ENCODE measurements at regions not wholly inside any gene's neighbourhood (a gene's known extent, or its start where the extent isn't known, plus 50 kb on each side); places are given as distances from the start of the nearest gene placed in this dataset.
A peak's percentile ranks its signal among the peaks of the same experiment; 100 is the strongest.

DNA sequence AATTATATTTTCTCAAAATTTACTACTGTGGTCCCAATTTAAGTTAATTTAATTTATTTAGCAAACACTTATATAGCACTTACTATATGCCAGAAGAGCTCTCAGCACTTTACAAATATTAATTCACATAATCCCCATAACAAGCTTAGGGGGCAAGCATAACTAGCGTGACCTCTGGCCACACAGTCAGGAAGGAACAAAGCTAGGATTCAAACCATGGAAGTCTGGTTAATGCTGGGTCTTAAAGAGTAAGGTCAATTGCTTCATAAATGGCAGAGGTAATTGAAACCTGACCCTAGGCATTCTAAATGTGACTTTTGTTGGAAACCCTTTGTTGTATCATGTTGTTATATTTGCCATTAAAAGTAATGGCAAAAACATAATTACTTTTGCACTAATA is 279.5 kb upstream of the EMCN start:
- no peak for DNase-seq (ENCODE audit: insufficient read length)
- no peak for FAIRE-seq
- TF ChIP-seq TAF1 (IDR thresholded peaks at IDR 0.05; ENCODE audit: borderline replicate concordance, low read depth, low read length) (no peak), POLR2AphosphoS5 (IDR thresholded peaks at IDR 0.05; ENCODE audit: low read depth, low read length) (no peak), POLR2A (IDR thresholded peaks at IDR 0.05; ENCODE audit: low read depth, low read length) (no peak)

DNA sequence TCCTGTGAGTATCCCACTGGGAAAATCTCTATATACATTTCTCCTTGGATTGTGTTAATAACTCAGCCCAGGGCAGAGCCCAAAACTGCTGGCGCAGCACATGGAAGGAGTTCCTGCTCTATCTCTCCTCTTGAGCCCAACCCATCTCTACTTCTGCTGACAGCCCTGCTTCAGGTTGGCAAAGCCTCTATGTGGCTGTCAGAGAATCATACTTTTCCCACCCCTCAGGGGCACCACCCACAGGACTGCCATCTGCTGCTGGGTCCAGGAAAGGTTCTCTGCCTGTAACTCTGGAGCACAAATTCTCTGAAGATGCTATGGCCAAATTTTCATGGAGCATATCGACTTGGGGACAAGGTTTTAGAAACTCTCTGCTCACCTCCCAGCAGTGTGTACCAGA is 278.5 kb upstream of the EMCN start:
- TF ChIP-seq TAF1 (IDR thresholded peaks at IDR 0.05; ENCODE audit: borderline replicate concordance, low read depth, low read length), result no peak
- TF ChIP-seq POLR2A (IDR thresholded peaks at IDR 0.05; ENCODE audit: low read depth, low read length), result no peak
- TF ChIP-seq POLR2AphosphoS5 (IDR thresholded peaks at IDR 0.05; ENCODE audit: low read depth, low read length), result no peak
- no peak for FAIRE-seq
- DNase-seq (ENCODE audit: insufficient read length), result no peak

DNA sequence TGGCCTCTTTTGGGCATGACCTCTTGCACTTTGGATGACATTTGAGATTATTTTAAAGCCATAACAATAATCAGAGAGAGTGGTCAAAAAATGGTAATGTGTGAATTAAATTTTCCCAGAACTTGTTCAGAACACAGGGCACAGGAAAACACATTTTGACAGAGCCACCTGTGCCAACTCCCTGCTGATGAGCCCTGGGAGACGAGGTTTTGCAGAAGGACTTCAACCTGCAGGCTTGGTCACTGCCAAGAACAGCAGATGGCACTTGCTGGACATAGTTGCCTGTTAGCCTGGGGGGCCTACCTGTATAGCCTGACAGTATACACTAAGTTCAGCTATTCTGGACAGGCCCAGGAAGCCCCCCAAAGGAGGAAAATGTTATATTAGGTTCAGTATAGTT is 277.8 kb upstream of the EMCN start:
- no peak for DNase-seq (ENCODE audit: insufficient read length)
- FAIRE-seq, result no peak
- no peak for TF ChIP-seq TAF1 (IDR thresholded peaks at IDR 0.05; ENCODE audit: borderline replicate concordance, low read depth, low read length)
- TF ChIP-seq POLR2A (IDR thresholded peaks at IDR 0.05; ENCODE audit: low read depth, low read length), result no peak
- no peak for TF ChIP-seq POLR2AphosphoS5 (IDR thresholded peaks at IDR 0.05; ENCODE audit: low read depth, low read length)

DNA sequence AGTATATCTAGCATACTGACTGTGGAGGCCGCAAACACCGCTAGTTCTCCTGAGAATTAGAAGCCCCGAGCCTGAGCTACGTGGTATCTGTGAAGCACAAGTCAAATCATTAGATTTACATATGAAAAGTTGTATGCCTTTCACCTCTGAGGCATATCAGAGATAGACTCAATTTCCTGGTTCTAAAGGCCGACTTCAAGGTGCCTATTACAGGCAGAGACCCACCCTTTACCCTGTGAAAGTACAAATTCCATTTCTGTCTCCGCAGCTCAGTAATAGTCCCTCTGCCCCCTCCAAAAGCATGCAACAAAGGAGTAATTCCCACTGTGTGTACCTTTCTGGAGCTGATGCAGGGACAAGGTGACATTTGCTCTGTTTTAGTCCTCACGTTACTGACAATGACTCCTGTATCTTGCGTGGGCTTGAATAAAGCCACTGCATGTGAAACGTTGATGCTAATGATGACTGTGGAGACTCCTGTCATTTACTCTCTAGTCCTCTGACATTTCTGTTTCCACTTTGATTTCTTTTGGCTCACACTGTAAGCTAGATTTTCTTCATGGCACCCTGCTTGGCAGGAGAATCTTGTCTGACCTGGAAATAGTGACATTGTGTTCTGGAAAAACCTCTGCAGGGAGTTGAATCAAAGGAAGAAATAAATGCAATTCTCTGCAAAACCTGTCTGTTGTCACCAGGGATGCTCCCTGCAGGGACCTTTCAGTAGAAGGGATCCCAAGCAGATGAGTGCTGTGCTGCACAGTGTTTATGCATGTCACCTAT is 273.2 kb upstream of the EMCN start:
- FAIRE-seq, result no peak
- DNase-seq (ENCODE audit: insufficient read length), result no peak
- TF ChIP-seq TAF1 (IDR thresholded peaks at IDR 0.05; ENCODE audit: borderline replicate concordance, low read depth, low read length) (no peak), POLR2A (IDR thresholded peaks at IDR 0.05; ENCODE audit: low read depth, low read length) (no peak), POLR2AphosphoS5 (IDR thresholded peaks at IDR 0.05; ENCODE audit: low read depth, low read length) (no peak)

DNA sequence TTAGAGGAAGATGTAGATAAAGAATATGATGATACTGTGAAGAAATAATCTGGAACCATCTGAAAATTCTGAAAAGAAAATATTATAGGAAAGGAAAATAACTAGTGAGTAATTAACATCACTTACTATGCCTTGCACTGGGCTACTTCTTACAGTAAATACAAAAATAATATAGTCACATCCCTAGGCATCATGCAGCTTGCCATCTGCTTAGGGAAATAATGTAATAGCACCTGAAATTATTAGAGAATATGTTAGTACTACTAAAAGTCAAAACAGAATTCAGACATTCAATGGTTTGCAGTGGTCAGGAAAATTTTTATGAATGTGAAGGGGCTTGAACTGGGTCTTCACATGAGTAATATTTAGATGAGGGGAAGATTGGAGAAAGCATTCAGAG is 272.2 kb upstream of the EMCN start:
- FAIRE-seq (no peak), DNase-seq (ENCODE audit: insufficient read length) (no peak)
- TF ChIP-seq POLR2A (IDR thresholded peaks at IDR 0.05; ENCODE audit: low read depth, low read length), result no peak
- TF ChIP-seq POLR2AphosphoS5 (IDR thresholded peaks at IDR 0.05; ENCODE audit: low read depth, low read length), result no peak
- no peak for TF ChIP-seq TAF1 (IDR thresholded peaks at IDR 0.05; ENCODE audit: borderline replicate concordance, low read depth, low read length)

DNA sequence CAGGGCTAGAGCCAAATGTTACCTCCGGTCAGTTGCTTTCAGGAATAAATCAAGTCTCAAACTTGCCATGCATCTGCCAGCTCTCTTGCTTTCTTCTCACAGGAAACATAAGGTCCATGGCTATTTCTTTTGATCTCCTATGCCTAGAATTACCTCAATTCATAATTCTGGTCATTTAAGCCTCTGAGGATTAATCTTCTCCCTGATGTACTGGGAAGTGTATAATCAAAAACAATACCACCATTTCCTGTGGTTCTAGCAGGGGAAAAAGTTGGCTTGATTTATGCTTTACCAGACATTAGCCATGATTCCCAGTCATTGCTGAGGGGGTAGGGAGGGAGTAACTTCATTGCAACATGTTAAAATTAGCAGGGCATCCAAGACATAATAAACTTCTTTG is 268.7 kb upstream of the EMCN start:
- DNase-seq (ENCODE audit: insufficient read length), result no peak
- TF ChIP-seq POLR2A (IDR thresholded peaks at IDR 0.05; ENCODE audit: low read depth, low read length) (no peak), POLR2AphosphoS5 (IDR thresholded peaks at IDR 0.05; ENCODE audit: low read depth, low read length) (no peak), TAF1 (IDR thresholded peaks at IDR 0.05; ENCODE audit: borderline replicate concordance, low read depth, low read length) (no peak)
- no peak for FAIRE-seq

DNA sequence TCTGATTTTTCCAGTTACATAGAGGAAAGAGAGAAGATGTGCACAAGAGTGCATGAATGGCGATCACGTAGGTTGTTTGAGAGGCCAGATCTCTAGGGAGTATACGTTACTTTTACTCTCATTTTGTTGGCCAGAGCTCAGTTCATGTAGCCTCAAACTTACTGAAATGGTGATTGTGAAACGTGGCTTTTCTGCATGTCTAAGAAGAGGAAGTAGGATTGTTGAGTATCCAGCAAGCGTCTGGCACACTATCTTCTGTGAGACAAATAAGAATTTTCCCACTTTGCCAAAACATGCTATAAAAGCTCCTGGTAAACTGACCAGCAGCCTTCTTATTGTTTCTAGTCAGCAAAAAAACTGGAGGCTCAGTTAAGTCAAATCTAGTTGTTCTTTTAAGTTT is 264.5 kb upstream of the EMCN start:
- TF ChIP-seq POLR2AphosphoS5 (IDR thresholded peaks at IDR 0.05; ENCODE audit: low read depth, low read length) (no peak), POLR2A (IDR thresholded peaks at IDR 0.05; ENCODE audit: low read depth, low read length) (no peak)
- FAIRE-seq (no peak), DNase-seq (ENCODE audit: insufficient read length) (no peak)

DNA sequence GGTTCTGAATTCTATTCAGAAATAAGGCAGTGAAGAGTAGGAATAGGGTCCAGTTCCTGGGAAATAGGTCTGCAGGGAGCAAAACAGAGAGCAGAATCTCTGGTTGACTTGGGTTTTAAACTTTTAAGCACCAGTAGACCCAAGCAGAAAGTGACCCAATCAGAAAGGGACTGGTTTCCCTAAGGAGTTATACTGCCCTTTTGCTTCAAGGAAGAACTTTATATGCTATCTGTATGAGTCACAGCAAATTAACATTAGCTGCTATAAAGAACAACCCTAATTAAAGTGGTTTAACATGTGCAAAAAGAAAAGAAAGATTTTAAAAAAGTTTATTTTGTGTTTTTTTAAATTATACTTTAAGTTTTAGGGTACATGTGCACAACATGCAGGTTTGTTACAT is 263.6 kb upstream of the EMCN start:
- TF ChIP-seq POLR2AphosphoS5 (IDR thresholded peaks at IDR 0.05; ENCODE audit: low read depth, low read length), result no peak
- no peak for TF ChIP-seq POLR2A (IDR thresholded peaks at IDR 0.05; ENCODE audit: low read depth, low read length)
- no peak for TF ChIP-seq TAF1 (IDR thresholded peaks at IDR 0.05; ENCODE audit: borderline replicate concordance, low read depth, low read length)
- DNase-seq (ENCODE audit: insufficient read length) (no peak), FAIRE-seq (no peak)

DNA sequence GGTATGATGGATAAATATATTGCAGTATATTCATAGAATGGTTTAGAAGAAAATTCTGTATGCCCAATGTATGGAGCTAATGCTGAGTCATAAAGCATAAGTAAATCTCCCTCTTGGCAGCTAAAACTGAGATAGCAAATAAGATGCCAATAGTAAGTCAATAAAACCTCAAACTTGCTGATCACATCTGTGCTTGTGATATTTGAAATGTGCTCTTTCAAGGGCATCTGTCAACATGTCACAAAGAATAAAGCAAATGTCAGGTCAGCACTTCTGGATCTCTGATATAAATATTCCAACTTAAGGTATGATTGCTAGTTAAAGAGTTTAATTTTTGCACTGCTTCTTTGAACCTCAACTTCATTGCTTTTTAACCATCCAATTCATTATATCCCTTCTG is 262.3 kb upstream of the EMCN start:
- FAIRE-seq (peak; percentile 30), DNase-seq (ENCODE audit: insufficient read length) (no peak)
- TF ChIP-seq POLR2AphosphoS5 (IDR thresholded peaks at IDR 0.05; ENCODE audit: low read depth, low read length) (no peak), POLR2A (IDR thresholded peaks at IDR 0.05; ENCODE audit: low read depth, low read length) (no peak), TAF1 (IDR thresholded peaks at IDR 0.05; ENCODE audit: borderline replicate concordance, low read depth, low read length) (no peak)

DNA sequence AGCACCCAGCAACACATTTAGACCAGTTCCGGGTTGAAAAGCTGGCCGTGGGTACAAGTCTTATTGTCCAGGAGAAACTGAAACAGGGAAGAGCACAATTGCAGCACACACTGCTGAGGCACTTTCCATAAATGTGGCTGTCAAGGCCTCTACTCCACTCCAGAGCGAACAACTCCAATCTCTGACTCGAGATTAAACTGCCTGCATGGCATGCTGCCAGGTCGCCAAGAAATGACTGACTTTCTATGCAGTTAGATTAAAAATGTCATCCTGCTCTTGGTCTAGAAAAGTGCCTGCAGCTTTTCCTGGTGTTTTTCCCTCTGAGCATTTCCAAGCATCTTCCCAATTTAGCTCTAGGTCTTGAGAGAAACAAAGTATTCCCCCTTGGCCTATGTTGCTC is 260.6 kb upstream of the EMCN start:
- FAIRE-seq (no peak), DNase-seq (ENCODE audit: insufficient read length) (no peak)
- no peak for TF ChIP-seq POLR2AphosphoS5 (IDR thresholded peaks at IDR 0.05; ENCODE audit: low read depth, low read length)
- no peak for TF ChIP-seq POLR2A (IDR thresholded peaks at IDR 0.05; ENCODE audit: low read depth, low read length)
- no peak for TF ChIP-seq TAF1 (IDR thresholded peaks at IDR 0.05; ENCODE audit: borderline replicate concordance, low read depth, low read length)

DNA sequence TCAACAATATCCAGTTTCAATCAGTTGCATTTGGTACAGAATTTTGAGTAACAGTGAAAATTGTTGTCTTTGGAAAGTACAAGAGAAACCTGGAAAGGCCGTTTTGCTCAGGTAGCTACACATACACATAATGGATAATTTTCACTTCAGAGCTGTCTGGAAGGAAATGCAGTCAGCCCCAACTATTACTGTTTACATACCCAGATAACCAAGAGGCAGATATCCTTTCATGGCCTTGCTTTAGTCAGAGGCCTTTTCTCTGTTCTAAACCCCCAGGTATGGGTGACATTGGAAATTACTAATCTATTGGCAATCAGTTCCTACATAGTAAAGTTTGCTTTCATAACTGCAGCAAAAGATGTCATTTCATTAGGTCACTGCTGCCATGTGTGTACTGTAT is 244.9 kb upstream of the EMCN start:
- FAIRE-seq, result no peak
- TF ChIP-seq POLR2AphosphoS5 (IDR thresholded peaks at IDR 0.05; ENCODE audit: low read depth, low read length) (no peak), TAF1 (IDR thresholded peaks at IDR 0.05; ENCODE audit: borderline replicate concordance, low read depth, low read length) (no peak), POLR2A (IDR thresholded peaks at IDR 0.05; ENCODE audit: low read depth, low read length) (no peak)
- no peak for DNase-seq (ENCODE audit: insufficient read length)

DNA sequence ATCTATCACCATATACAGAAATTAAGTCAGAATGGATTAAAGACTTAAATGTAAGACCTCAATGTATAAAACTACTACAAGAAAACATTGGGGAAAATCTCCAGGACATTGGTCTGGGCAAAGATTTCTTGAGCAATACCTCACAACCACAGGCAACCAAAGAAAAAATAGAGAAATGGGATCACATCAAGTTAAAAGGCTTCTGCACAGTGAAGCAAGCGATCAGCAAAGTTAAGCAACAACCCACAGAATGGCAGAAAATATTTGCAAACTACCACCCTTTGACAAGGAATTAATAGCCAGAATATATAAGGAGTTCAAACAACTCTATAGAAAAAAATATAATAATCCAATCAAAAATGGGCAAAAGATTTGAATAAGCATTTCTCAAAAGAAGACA is 236.9 kb upstream of the EMCN start:
- FAIRE-seq (no peak), DNase-seq (ENCODE audit: insufficient read length) (no peak)
- TF ChIP-seq POLR2A (IDR thresholded peaks at IDR 0.05; ENCODE audit: low read depth, low read length) (no peak), TAF1 (IDR thresholded peaks at IDR 0.05; ENCODE audit: borderline replicate concordance, low read depth, low read length) (no peak), POLR2AphosphoS5 (IDR thresholded peaks at IDR 0.05; ENCODE audit: low read depth, low read length) (no peak)

Measured in GM12892 (cell line).